CD4-positive, alpha-beta T cell (primary cell): ENCODE measurements at regions not wholly inside any gene's neighbourhood (a gene's known extent, or its start where the extent isn't known, plus 50 kb on each side); places are given as distances from the start of the nearest gene placed in this dataset.

Source experiments
- ATAC-seq: fragments of 200-7000 bp; cut with Tn5 transposase; one replicate; pipeline ENCODE4 v1.10.0; 2022; ENCODE audit warnings: mild to moderate bottlenecking; ENCODE audit not compliant: poor library complexity
- CTCF ChIA-PET: fragments of 350-600 bp; sonication (Branson Sonifier 250); formaldehyde crosslinking; loops from one replicate; lab custom pipeline; 2021; ENCODE audit warnings: antibody characterized with exemption, inconsistent platforms; lab: Charles Lee
- POLR2A ChIA-PET: fragments of 350-600 bp; sonication (Branson Sonifier 250); formaldehyde crosslinking; loops from one replicate; lab custom pipeline; 2021; ENCODE audit warnings: antibody characterized with exemption, inconsistent platforms; lab: Charles Lee
- DNase-seq, 14 experiments: peaks; one replicate each; pipeline ENCODE4 v3.0.0-alpha.2; 2013 to 2020; ENCODE audit warnings: mixed read lengths in 2 of 14
- H3K27ac ChIP-seq, 2 donors: one replicate each; pipeline versions ENCODE4 v1.5.1 to v1.7.0; 2013; ENCODE audit warnings: low read length in 2 of 2, low read depth in 1 of 2, mild to moderate bottlenecking in 1 of 2
- H3K27me3 ChIP-seq, 2 experiments: 1 replicate in 1 of 2; 2 replicates in 1 of 2; pipeline versions ENCODE4 v1.6.1 to v1.7.0; 2013; ENCODE audit warnings: low read length in 2 of 2, control low read depth in 1 of 2, mild to moderate bottlenecking in 1 of 2, moderate library complexity in 1 of 2; ENCODE audit not compliant: insufficient read depth in 2 of 2, control insufficient read depth in 1 of 2
- H3K36me3 ChIP-seq: one replicate; pipeline ENCODE4 v1.6.1; 2013; ENCODE audit warnings: low read length, control low read depth; ENCODE audit not compliant: insufficient read depth
- H3K4me1 ChIP-seq: one replicate; pipeline ENCODE4 v1.6.1; 2013; ENCODE audit warnings: low read length, control low read depth; ENCODE audit not compliant: insufficient read depth
- H3K4me3 ChIP-seq: one replicate; pipeline ENCODE4 v1.5.1; 2013; ENCODE audit warnings: mild to moderate bottlenecking, low read length, moderate library complexity
- H3K9me3 ChIP-seq, 2 experiments: 1 replicate in 1 of 2; 2 replicates in 1 of 2; pipeline versions ENCODE4 v1.6.1 to v1.7.0; 2013; ENCODE audit warnings: low read length in 2 of 2, mild to moderate bottlenecking in 2 of 2, control low read depth in 1 of 2, moderate library complexity in 1 of 2; ENCODE audit not compliant: control insufficient read depth in 1 of 2, insufficient read depth in 1 of 2
- H3K27ac Mint-ChIP-seq: one replicate; pipeline ENCODE4 v1.8.0; 2020; ENCODE audit warnings: mixed read lengths
- H3K27me3 Mint-ChIP-seq: one replicate; pipeline ENCODE4 v1.8.0; 2021; ENCODE audit warnings: mixed read lengths
- H3K36me3 Mint-ChIP-seq: one replicate; pipeline ENCODE4 v1.8.0; 2021; ENCODE audit warnings: low read depth, mixed read lengths
- H3K4me1 Mint-ChIP-seq: one replicate; pipeline ENCODE4 v1.8.0; 2021; ENCODE audit warnings: low read depth, mixed read lengths
- H3K4me3 Mint-ChIP-seq: one replicate; pipeline ENCODE4 v1.8.0; 2020; ENCODE audit warnings: mild to moderate bottlenecking, mixed read lengths
- H3K9me3 Mint-ChIP-seq: one replicate; pipeline ENCODE4 v1.8.0; 2020; ENCODE audit warnings: mixed read lengths
- CTCF ChIP-seq: fragments of 200-600 bp; IDR thresholded peaks from one replicate; pipeline ENCODE4 v1.8.0; 2022; ENCODE audit warnings: antibody characterized with exemption, mild to moderate bottlenecking
- intact Hi-C, 2 experiments: fragments of 100-400 bp; cut with DNase I in 1 of 2; cut with micrococcal nuclease in 1 of 2; formaldehyde crosslinking; loops; one replicate each; pipeline versions ENCODE4 v1.15.1 to v1.9.0; 2023 to 2025; cut with DNase I, micrococcal nuclease

DNA sequence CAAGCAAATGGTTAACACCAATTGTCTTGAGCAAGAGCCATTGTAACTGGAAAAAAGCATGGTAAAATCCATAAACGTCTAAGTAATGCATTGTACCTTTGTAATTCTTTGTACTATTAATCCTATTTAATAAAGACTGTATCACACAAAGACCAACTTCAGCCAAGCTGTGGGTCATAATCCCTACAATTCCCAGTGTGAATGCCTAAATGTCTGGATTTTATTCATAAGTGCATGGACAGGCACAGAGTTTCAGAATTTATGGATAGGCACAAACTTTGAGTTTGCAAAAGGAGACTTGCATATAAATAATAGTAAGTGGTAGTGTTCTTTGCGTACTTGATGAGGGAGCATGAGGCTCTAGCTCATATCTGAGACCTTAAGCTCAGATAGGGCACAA lies 1280.2 kb upstream of the WWC1 start:
- Histone ChIP-seq H3K4me1 (no peaks in the 10 kb centered on the region), H3K4me3 (no peak overlapping the region), H3K27ac (no peak overlapping the region), H3K27me3 (no peaks in the 10 kb centered on the region), H3K36me3 (no peaks in the 10 kb centered on the region), H3K9me3 (peaks cover 0 to 7% of the 10 kb centered on the region in 2 experiments)
- CTCF ChIA-PET: no interaction called here
- ATAC-seq (no peak), DNase-seq (no peak)
- POLR2A ChIA-PET: no interaction called here
- peaks cover 7% of the 10 kb centered on the region for H3K9me3 Mint-ChIP-seq
- H3K4me3 Mint-ChIP-seq: no peak overlapping the region
- TF ChIP-seq CTCF: no peak
- intact Hi-C loops: no loop called here
- H3K27ac Mint-ChIP-seq: no peak overlapping the region
- H3K4me1 Mint-ChIP-seq: no peaks in the 10 kb centered on the region
- H3K27me3 Mint-ChIP-seq: no peaks in the 10 kb centered on the region
- no peaks in the 10 kb centered on the region for H3K36me3 Mint-ChIP-seq

DNA sequence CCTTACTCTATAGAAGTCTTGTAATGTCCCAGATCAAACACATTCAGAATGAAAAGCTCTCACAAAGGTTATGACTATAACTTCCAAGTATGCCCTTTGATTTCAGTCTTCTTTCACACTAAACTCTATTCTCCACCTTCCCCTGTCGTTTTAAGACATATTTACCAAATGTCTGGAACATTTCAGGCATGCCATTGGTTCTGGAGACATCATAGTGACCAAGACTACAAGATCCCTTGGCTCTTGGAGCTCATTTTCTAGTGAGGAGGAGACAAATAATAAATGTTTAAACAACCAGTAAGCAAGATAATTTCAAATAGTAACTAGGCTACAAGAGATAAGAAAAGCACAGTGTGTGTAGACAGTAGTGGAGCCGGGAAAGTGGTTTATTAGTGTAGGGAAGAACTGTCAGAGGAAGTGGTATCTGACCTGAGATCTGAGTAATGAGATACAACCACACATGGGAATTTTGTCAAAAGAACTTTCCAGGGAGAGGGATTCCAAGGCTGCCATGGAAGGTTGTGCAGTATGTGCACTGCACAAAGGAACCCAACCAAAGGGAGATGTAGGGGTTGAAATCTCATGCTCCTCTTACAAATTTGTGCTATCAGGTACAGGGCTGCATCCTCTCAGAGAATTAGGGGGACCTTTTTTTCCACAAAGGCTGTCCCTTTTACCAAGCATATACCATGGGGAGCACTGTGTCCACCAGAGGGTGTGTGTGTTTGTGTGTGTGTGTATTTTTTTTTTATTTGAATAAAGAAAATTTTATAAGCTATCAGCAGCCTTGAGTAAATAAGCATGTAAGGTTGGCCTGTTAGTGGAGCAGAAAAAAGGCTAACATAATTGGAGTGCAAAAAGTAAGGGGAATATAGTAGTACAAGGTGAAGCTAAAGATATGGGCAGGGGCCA lies 1279.1 kb upstream of the WWC1 start:
- ChIA-PET CTCF (no interaction called here), POLR2A (no interaction called here)
- peaks cover 0 to 7% of the 10 kb centered on the region in 2 experiments for H3K9me3 ChIP-seq
- no peak for TF ChIP-seq CTCF
- H3K36me3 Mint-ChIP-seq: no peaks in the 10 kb centered on the region
- H3K27me3 ChIP-seq: no peaks in the 10 kb centered on the region
- no peaks in the 10 kb centered on the region for H3K27me3 Mint-ChIP-seq
- DNase-seq (no peak), ATAC-seq (no peak)
- H3K36me3 ChIP-seq: no peaks in the 10 kb centered on the region
- no peak overlapping the region for H3K4me3 Mint-ChIP-seq
- no peaks in the 10 kb centered on the region for H3K4me1 ChIP-seq
- H3K27ac ChIP-seq: no peak overlapping the region
- intact Hi-C loops: no loop called here
- H3K4me3 ChIP-seq: no peak overlapping the region
- no peak overlapping the region for H3K27ac Mint-ChIP-seq
- no peaks in the 10 kb centered on the region for H3K4me1 Mint-ChIP-seq
- H3K9me3 Mint-ChIP-seq: peaks cover 7% of the 10 kb centered on the region

GRCh38 chr5:167014401-167015056 lies 1276.9 kb upstream of the WWC1 start:
- H3K4me3 Mint-ChIP-seq: no peak overlapping the region
- ChIA-PET POLR2A (no interaction called here), CTCF (no interaction called here)
- Histone ChIP-seq H3K27ac (no peak overlapping the region), H3K36me3 (no peaks in the 10 kb centered on the region), H3K4me1 (no peaks in the 10 kb centered on the region), H3K9me3 (peaks cover 0 to 6% of the 10 kb centered on the region in 2 experiments), H3K4me3 (no peak overlapping the region), H3K27me3 (no peaks in the 10 kb centered on the region)
- no peak for TF ChIP-seq CTCF
- H3K27ac Mint-ChIP-seq: no peak overlapping the region
- H3K4me1 Mint-ChIP-seq: no peaks in the 10 kb centered on the region
- no peaks in the 10 kb centered on the region for H3K27me3 Mint-ChIP-seq
- intact Hi-C loops: no loop called here
- peaks cover 7% of the 10 kb centered on the region for H3K9me3 Mint-ChIP-seq
- H3K36me3 Mint-ChIP-seq: no peaks in the 10 kb centered on the region
- DNase-seq: no peak
- no peak for ATAC-seq
